HG03095 (cell line): ENCODE measurements at regions not wholly inside any gene's neighbourhood (a gene's known extent, or its start where the extent isn't known, plus 50 kb on each side); places are given as distances from the start of the nearest gene placed in this dataset.
"Not testable (repeated sequence)": the region's sequence is repeated elsewhere in the genome, so short reads cannot be mapped to it uniquely, and the experiment has no call there.

Source experiments
- ATAC-seq: cut with Tn5 transposase; IDR thresholded peaks from one replicate; pipeline ENCODE4 v1.9.1; 2021; ENCODE audit warnings: moderate library complexity; ENCODE audit not compliant: unreplicated experiment

DNA sequence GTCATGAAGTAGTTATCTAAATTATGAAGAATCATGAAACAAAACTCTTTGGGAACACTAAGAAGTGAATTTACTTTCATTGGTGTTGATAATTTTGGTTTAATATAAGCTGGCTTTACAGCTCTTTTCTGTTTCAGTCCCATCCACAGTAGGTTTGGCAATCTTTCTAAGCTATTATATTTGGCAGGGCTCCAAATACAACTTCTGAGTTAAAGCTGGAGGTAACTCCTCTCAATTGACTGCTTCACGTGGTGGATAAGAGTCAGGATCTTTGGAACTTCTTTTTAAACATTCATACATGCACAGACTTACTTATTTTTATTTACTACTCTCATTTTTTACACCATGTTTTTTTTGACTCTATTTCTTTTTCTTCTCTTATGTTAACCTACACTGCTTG is 106.5 kb upstream of the EPHA3 start:
- ATAC-seq, result no peak

DNA sequence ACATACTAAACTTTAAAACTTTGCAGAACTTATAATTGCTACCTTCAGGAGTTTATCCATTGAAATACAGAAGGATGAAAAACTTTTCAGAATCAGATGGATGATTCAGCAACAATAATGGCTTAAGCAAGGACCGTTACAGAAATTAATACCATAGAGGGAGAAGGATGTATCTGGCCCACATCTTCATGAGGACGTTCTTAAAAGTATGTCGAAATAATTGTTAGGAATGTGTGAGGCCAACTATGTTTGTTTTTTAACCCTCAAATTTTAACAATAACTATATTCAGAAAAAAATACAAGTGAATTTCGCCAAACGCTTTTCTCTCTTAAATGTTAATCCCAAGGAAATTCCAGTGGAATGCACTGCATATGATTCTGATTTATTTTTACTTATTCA is 105.2 kb upstream of the EPHA3 start:
- ATAC-seq, result no peak

DNA sequence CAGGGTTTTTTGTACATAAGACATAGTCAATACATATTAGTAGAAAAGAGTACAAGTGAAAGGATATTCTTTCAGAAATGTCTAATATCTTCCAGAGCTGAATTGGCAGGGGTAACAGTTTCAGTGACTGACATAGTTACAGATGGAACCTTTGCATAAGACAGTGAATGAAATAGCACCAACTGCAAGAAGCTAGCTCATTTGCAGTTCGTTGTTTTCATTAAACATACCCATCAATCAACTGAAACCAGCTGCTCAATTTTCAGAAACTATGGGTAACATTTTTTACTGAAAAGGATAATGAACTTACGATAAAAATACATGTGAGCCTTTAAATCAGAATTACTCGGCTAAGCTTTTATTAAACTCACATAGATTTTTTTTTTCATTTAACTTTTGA is 93.9 kb upstream of the EPHA3 start:
- no peak for ATAC-seq

DNA sequence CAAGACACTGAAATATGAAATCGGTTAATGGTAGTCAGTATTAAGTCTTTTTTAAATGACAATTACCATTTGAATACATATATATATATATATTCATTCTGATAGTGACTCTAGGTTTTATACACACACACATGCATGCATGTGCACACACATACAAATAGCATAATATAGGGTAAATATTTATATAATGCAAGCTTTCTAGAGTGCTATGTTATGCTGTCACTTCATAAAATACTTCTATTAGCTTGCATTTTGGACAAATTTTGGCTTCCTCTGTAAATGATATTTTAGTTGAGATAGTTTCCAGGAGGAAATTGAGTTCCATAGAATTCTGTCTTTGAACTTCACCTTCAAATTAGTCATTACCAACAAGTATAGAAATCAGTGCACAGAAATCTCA is 89.9 kb upstream of the EPHA3 start:
- ATAC-seq, result no peak

DNA sequence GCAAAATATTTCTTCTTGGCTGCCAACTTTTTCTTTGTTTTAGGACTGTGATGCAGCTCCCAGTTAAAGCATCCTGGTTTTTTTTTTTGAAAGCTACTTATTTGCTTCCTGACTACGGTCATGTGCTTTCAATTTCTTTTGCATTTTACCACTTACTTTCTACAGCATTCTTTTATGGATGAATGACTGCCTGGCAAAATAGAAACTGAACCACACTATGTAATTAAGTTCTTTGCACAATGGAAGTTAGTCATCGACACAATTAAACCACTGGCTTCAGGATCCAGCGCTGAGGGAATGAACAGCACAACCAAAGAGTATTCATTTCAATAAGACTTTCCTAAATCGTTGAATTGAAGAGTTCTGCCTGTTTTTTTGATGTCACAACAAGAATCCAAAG is 82.2 kb upstream of the EPHA3 start:
- no peak for ATAC-seq

DNA sequence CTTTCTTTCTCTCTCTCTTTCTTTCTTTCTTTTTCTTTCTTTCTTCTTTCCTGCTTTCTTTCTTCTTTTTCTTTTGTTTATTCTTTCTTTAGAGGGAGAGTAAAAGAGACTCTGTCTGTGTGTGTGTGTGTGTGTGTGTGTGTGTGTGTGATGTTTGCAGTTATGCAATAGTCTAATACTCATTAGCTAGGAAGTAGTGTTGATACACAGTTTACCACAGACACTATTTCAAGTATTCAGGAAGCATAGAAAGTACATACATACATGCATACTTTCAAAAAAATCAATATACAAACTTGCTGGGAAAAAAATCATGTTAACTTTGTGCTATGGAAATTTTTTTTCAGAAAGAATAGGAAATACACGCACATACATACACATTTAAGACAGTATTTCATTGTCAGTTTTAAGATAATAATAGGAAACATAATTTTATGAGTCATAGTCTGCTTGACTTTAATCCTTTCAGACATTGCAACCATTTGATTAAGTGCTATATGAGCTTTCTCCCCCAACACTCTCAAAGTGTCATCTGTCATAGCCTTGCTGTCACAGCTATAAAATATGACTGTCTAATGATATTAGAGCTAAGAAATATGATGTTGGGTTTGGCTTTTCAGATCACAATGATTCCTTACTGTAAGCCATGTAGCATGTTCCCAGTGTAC is 74.9 kb upstream of the EPHA3 start:
- ATAC-seq, result no peak

DNA sequence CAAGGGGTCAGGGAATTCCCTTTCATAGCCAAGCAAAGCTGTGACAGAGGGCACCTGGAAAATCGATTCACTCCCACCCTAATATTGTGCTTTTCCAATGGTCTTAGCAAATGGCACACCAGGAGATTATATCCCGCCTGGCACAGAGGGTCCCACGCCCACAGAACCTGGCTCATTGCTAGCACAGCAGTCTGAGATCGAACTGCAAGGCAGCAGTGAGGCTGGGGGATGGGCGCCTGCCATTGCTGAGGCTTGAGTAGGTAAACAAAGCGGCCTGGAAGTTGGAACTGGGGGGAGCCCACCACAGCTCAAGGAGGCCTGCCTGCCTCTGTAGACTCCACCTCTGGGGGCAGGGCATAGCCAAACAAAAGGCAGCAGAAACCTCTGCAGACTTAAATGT is 72.7 kb upstream of the EPHA3 start:
- not testable (repeated sequence) for ATAC-seq

DNA sequence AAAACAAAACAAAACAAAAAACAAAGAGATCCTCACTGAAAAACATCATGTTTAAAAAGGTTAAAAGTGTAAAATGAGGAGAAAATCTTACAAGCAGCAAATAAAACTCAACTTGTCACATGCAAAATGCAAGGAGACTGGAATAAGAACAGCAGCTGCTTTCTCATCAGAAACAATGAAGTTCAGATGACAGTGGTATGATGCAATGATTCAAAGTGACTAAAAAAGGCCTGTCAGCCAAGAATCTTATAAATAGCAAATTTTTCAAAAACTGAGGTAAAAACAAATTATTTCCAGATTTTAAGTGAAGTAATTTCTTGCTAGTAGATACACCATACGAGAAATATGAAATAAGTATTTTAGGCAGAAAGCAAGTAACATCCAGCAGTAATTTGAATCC is 68.6 kb upstream of the EPHA3 start:
- no peak for ATAC-seq

DNA sequence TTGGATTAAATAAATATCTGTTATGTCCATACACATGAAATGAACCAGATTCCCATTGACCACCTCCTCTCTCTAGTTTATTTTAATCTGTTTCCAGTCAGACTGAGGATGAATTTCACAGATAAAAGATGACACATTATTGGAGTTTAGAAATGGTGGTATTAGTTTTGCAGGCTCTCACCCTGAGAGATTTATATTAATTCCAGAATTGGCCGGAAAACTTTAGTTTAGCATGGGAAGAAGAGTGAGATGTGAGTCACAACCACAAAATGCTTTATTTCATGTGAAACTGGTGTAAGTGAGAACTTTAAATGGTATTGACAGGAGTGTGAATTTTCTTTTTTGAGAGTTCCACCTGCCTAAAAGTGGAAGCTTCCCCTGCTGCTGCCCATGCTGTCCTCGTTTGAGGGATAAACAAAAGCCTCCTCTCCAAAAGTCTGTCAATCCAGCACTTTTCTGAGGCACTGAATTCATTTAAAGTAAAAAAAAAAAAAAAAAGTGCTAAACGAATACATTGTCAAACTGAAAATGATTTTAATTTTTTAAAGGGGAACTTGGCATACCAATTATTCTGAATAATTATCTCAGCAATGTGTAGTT is 65.1 kb upstream of the EPHA3 start:
- no peak for ATAC-seq

DNA sequence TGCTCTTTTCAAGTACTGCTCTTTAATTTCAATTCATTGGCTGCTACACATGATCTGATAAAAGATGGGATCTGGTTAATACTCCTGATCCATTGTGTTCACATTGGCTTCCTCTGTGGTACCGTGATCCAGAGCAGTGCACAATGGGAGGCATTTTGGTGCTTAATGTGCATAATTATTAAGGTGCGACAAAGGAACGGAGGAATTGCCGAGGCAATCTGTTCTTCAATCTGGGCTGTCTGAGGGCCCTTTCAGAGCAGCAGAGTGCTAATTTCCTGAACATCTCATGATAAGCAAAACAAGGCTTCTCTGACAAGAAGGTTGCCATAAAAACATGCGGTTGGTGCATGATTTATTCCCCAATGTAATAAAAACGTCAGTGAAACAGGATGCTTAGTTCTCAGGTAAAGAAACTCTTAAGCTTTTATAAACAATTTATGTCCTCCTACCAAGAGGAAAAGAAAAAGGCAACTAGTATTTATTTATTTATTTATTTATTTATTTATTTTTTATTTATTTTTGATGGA is 64.0 kb upstream of the EPHA3 start:
- no peak for ATAC-seq

DNA sequence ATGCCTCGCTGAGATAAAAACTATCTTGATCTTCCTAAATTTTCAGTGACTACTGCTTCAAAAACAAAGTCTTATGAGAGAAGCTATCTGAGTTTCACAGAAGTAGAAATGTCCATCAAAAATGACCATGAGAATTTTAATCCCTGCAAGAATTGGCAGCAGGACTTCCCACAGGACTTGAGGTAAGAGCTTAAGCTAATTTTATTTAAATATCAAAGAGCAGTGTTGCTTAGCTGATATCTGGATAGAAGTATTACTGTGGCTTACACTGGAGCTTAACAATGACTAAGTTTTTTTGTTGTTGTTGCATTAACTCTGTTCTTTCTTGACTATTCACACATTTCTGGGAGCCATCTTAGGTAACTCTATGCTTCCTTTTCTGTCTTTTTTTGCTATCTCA is 60.8 kb upstream of the EPHA3 start:
- ATAC-seq, result no peak

DNA sequence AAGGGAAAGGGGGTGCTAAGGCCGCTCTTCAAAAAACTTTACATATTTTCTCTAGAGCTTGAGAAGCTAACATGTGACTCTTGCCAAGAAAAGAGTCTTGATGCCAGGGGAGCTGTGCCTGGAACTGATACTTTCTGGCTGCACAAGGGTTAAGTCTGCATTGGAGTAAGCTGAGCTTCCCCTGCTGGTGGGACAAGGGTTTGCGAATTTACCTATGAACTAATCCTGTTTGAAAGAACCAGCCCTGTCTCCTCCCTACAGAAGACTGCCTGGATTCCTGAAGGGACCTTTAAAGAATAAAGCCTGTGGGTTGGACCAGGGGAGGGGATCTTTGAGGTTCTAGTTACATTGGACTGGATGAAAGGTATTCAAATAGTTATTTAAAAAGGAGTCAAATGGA is 58.3 kb upstream of the EPHA3 start:
- ATAC-seq, result no peak

DNA sequence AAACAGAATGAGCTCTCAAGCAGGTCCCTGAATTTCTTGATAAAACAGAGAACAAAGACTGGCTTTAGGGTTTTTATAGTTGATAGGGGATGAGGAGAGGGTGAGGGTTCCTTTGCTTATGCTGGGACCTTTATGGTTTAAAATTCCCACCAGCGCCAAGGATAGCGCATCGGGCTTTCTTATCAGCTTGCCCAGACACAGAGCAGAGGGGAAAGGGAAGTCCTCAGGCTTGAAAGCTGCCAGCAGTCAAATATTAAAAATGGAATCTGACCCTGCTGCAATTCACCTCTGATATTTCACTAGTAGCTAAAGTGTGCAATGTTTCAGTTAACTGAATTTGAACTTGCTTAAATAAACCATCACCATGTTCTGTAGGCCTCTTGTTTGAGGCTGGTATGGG is 55.0 kb upstream of the EPHA3 start:
- ATAC-seq, result no peak

DNA sequence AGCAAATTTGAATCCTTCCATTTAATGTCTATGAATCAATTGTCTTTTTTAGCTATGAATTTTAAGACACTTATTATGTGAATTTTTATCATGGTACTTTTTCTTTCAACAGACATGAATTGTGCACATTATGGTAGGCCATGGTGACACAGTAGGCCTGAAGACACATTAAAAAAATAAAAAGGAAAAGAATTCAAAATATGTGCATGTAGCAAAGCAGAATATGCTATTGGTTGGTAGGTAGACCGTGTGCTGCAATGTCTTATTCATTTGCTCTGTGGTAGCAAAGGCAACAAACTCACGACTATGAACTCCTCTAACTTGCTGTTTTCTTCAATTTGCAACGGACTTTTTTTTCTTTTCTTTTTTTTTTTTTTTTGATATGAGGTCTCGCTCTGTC is 50.0 kb upstream of the EPHA3 start:
- ATAC-seq, result no peak
